ENCODE measurements at regions not wholly inside any gene's neighbourhood (a gene's known extent, or its start where the extent isn't known, plus 50 kb on each side); places are given as distances from the start of the nearest gene placed in this dataset.

GRCh38 chr4:110953898-110954297 lies 331.0 kb upstream of the PITX2 start:
- no peak overlapping the region for H3K4me3 ChIP-seq (ENCODE audit: low read depth, low read length)
- TF ChIP-seq CTCF (IDR thresholded peaks at IDR 0.05; ENCODE audit: low read depth, low read length) = no peak

DNA sequence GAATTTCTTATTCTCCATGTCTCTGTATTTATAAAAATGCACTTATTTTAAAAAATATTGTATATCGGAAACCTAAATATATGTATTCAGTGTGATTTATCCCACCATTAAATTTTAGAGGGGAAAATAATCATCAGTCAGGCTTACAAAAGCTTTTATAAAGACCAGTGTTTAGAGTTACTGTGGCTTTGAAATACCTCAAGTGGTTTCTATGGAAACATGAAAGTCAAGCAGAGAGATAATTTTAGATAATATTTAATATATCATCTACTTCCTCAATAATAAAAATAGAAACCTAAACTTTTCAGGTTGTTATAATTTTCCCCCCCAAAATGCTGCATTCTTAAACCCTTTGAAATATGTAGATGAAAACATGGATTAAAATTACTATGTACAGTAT lies 332.9 kb upstream of the PITX2 start:
- no peak overlapping the region for H3K4me3 ChIP-seq (ENCODE audit: low read depth, low read length)
- TF ChIP-seq CTCF (IDR thresholded peaks at IDR 0.05; ENCODE audit: low read depth, low read length) = no peak

DNA sequence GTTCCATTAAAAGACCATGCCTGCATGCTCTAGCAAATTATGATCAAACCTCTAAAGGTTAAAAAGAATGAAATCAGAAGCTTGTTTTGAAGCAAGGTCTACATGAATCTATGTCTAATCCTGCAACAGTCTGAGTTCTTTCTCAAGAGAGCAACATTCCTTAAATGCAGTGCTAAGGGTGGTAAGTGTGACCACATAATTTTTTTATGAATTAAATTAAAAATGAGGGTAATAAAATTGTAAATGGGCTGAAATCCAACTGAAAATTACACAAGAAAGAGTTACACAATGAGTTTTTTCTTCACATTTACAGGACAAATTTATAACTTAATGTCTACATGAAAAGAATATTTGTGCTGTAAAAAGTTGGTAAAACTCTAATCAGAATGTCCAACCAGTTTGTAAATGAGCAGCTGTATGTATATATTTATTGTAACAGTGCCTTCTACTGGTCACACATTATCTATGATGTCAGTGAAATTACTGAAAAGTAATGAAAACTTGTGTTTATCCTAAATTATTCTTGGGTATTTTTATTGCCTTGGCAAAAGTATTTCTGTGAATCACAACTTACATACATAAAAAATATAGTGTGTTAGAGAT lies 336.3 kb upstream of the PITX2 start:
- TF ChIP-seq CTCF (IDR thresholded peaks at IDR 0.05; ENCODE audit: low read depth, low read length) = no peak
- no peak overlapping the region for H3K4me3 ChIP-seq (ENCODE audit: low read depth, low read length)

DNA sequence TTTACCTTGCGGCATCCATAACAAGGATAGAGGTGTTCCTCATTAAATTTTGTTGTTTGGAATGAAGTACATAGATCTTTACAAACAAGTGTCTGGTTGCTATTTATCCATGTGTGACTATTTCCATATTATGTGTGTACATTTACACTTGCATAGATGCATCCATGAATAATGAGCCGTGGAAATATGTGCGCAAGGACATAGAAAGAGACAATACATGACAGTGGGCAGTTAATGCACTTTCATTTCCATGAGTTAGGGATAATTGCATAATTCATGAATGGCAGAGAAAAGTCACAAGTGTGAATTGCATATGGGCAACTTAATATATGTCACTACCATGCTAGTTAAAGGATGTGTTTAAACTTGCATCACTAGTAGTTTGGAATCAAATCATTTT lies 338.2 kb upstream of the PITX2 start:
- no peak for TF ChIP-seq CTCF (IDR thresholded peaks at IDR 0.05; ENCODE audit: low read depth, low read length)
- no peak overlapping the region for H3K4me3 ChIP-seq (ENCODE audit: low read depth, low read length)

- H3K4me3 ChIP-seq (ENCODE audit: low read depth, low read length) = no peak overlapping the region
- TF ChIP-seq CTCF (IDR thresholded peaks at IDR 0.05; ENCODE audit: low read depth, low read length) = no peak
These were observed 339.7 kb upstream of the PITX2 start for GRCh38 chr4:110962616-110963015.

- no peak for TF ChIP-seq CTCF (IDR thresholded peaks at IDR 0.05; ENCODE audit: low read depth, low read length)
- H3K4me3 ChIP-seq (ENCODE audit: low read depth, low read length) = no peak overlapping the region
These were observed 340.9 kb upstream of the PITX2 start for GRCh38 chr4:110963662-110964280.

DNA sequence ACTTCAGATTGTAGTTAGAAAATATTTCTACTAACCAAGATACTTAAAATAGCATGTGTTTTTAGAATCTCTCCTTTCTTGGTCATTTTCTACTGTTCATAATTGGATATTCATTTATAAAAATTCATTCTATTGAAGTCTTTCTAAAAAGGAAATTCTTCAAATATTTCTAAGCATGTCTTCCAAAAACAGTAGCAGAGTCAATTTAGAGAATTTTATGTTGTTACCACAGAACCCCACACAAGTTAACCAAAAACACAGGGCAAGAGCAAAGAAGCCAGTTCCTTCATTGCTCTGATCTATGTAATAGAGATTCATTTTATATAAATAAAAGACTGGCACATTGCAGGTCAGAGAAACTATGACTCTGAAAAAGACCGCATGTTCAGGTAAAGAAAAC lies 345.1 kb upstream of the PITX2 start:
- TF ChIP-seq CTCF (IDR thresholded peaks at IDR 0.05; ENCODE audit: low read depth, low read length) = no peak
- no peak overlapping the region for H3K4me3 ChIP-seq (ENCODE audit: low read depth, low read length)
